GM19351 (cell line): ENCODE measurements at regions not wholly inside any gene's neighbourhood (a gene's known extent, or its start where the extent isn't known, plus 50 kb on each side); places are given as distances from the start of the nearest gene placed in this dataset.

Source experiments
- ATAC-seq: cut with Tn5 transposase; IDR thresholded peaks from one replicate; pipeline ENCODE4 v1.9.1; 2021; ENCODE audit warnings: mild to moderate bottlenecking, moderate library complexity; ENCODE audit not compliant: unreplicated experiment

DNA sequence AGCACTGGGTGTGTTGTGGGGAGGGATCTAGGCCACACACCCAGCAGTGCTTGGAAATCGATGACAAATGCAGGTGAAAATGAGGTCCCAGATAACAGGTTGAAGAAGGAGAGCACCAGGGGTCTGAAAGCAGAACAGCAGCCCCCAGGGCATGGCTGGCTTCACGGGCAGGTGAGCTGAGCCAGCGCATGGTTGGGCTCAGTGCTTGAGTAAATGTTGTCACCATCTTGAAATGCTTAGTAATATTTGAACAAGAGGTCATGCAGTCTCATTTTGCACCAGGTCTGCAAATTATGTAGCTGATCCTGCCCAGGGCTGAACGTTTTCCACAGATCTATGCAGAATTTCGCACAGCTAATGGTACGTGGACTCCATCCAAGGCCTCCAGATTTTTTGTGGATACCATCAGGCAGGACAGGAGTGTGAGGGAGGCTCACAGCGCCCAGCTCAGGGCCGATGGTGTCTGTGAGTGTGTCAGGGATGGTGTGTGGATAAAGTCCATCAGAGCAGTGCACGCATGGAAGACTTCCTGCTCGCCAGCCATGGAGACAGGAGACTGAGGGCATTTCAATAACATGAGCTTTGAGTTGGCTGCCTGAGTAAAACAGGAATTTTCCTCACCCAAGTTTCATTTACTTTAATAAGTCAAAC, 53.1 kb upstream of the SNX9 start:
- no peak for ATAC-seq

DNA sequence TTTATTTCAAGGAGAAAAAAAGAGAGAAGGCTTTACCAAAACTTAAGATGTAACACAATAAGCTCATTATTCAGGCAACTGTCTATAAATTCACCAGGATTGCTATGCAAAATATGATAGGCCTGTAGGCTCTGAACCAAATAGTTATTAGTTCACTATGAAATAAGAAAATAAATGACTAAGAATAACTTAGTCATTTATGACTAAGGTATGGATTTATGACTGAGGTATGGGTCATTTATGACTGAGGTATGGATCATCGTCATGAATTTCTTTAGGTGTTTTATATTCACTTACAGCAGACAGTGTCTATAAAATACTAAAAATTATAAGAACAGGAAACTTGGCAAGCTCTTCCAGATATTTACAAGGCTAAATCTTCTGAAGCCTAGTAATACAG, 52.1 kb upstream of the SNX9 start:
- ATAC-seq, result no peak

DNA sequence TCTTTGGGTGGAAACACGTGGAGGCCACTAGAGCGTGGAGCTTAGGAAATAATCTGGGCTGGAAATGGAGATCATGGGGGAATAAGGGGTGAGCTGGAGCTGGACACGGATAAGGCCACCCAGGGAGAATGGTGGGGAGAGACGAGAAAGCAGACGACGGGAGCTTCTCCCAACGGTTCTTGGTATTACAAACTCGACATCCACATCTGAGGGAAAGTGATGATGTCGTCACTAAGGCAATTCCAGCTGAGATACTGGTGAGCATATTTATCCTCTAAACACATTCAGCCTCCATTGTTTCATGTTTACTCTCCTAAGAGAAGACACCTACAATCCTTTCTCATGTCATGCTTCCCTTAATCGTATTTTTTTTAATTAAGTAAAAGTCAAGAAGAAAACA, 50.2 kb upstream of the SNX9 start:
- ATAC-seq, result no peak
